ENCODE measurements at regions not wholly inside any gene's neighbourhood (a gene's known extent, or its start where the extent isn't known, plus 50 kb on each side); places are given as distances from the start of the nearest gene placed in this dataset.
A peak's percentile ranks its signal among the peaks of the same experiment; 100 is the strongest.
"Not testable (repeated sequence)": the region's sequence is repeated elsewhere in the genome, so short reads cannot be mapped to it uniquely, and the experiment has no call there.

DNA sequence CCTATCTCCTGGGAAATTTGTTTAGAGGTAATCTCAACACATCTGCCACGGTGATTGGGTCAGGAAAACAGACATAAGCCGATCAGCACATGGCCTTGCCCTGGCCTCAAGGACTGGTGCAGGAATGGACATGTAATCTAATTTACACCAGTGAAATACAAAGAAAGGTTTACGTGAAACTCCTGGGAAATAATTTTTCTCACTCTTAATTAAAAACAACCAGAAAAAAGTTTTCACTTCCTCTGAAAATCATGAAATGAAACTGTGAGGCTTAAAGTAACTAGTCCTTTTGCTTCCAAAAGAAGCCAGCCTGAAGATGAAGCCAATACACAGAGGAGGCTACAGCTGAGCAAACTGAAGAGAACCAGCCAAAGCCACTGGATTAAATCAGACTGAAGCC lies 154.1 kb upstream of the FAM241A start:
- DNase-seq, result no peak

DNA sequence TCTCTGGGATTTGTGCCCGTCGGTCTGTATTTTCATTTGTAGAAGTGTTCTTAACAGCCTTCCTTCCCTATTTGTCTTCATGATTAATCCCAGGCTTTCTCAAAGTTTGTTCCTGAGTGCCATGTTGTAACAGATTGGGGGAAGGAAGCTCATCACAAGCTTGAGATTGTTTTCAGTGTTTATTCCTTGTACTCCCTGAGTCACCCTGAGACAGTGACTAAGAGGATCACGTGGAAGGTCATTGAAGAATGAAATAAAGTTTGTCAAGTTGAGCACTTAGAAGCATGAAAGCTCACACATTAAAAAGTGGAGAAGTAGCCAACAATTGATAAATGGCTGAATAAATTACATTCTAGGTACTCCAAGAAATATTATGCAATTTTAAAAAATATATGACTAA lies 153.5 kb upstream of the FAM241A start:
- no peak for DNase-seq

DNA sequence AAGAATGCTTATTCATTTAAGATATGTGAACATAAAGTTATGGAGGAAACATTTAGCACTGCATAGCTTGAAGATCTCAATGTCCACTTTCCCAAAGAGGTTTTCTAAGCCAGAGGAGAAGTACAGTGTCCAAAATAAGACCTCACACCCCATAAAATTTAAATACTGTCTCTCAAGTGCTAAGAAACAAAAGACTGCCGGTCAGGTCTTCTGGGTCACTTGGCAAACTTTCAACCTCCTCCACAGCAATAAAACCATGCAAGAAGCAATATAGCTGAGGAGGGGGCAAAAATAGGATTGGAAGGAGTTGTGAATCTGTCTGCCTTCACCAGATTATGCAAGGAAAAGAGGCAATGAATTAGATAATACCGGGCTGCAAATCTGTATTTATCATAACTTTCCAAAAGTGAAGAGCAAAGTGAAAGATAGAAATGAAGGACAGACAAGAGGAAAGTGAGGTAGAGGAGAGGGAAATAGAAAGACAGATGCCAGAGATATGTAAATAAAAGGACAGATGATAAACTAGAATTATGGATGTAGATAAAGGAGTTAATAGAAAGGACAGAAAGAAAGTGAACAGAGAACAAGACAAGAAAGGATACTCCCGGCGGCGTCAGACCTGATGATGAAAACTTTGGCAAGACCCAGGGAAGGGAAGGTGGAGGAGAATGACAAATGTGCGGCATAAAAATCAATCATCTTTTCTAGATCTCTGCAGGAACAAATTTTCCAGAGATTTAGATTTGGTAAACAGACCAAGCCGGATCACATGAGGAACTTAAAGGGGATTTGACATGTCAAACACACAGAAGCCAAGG lies 152.7 kb upstream of the FAM241A start:
- DNase-seq, result no peak

DNA sequence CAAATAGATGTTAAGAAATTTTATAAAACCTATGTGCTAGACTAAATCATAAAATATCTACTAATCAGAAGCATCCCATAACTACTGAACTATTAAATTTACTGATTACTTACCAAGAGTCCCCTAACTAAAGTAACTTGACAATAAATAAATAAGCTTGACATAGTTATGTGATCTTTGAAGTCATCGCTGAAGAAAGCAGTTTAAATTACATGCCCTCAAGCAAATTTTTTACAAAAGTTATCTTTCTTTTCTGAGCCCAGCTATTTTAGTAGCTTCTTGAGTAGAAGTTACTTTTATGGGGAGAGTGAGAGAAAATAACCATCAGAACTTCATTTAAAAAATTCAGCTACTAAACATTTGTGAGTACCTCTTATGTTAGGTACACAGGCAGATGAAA lies 150.9 kb upstream of the FAM241A start:
- DNase-seq, result no peak

DNA sequence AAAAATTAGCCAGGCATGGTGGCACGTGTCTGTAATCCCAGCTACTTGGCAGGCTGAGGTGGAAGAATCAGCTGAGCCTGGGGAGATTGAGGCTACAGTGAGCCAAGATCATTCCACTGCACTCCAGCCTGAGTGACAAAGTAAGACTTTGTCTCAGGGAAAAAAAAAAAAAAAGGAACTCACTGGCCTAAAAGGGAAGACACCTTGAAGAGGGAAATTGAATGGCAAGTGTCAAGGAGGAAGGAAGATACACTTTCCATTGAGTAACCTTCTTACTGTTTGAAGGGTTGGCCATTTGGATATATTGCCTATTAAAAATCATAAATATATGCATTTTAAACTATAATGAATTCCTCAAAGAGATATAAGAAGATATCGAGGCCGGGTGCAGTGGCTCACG lies 147.5 kb upstream of the FAM241A start:
- DNase-seq, result no peak

DNA sequence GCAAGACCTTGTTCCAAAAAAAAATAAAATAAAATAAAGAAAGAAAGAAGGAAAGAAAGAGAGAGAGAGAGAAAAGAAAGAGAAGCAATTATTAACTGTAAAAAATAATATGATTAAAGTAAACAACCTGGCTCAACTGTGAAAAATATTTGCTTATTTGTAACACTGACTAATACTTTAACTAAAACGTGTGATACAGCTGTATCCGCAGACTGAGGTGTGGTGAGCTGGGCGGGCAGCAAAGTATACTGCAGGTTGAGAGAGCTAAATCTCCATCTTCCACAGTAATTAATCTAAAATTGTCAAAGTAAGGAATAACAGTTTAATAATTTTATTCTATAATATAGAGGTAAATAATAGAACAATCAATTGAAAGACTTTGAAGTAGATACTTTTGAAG lies 145.5 kb upstream of the FAM241A start:
- no peak for DNase-seq

DNA sequence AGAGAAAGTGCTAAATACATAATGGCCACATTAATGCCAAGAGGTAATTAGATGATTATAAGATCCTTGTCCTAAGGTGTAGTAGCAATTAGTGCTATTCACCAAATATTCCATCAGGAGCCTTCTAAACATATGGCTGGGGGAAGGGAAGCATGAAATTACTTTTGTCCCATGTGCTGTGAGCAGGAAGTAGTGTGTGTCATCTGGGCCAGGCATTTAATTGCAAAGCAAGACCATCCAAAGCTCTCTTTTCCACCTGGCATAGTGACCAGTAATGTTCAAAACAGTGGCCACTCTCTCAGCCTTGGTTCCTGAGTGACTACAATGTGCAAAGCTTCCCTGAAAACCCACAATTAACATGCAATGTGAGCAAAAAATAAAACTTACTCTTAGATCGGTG lies 144.2 kb upstream of the FAM241A start:
- DNase-seq, result no peak

DNA sequence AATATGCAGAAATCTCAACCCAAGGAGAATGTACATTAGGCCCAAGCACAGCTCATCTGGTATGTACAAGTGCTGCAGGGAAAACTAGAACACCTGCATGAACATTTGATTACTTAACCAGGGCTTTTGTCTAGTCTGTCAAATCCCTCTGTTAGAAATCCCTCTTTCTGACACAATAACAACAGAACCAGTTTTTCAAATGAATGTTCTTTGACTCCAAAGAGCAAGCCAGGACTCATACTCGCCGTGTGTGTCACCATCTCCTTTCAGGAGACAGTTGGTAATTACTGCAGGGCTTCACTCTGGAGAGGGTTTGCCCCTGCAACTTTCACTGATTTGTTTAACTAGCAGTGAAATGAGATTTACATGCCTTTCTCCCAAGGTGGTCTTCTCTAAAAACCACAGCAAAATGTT lies 143.0 kb upstream of the FAM241A start:
- DNase-seq, result no peak

DNA sequence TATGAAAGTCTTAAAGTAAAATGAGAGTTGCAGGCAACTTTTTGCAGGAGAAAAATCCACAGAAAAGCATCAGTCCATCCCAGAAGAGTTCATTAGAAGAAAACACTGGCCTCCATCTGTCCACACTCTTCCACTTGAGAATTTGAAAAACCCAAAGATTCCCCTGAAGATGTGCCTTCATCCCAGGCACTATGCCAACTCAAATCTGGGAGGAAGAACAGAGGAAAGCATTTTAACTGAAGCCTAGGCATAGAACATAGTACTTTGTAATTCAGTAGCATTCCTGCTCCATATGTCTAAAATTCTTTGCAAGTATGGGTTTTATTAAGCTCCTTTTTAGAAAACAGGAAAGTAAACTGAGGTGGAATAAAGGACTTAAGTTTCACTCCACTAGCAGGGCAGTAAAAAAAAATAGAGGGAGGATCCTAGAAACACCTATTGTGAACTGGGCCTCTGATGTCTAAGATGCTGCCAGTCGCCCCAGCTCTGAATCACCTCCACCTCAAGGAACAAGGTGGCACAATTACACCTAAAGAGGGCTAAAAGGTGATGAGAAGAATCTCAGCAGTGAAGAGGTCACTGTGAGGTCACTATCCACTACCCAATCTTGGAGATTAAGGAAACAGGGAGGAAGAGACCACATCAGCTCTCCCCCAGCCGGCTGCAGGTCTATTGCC lies 141.9 kb upstream of the FAM241A start:
- no peak for DNase-seq

DNA sequence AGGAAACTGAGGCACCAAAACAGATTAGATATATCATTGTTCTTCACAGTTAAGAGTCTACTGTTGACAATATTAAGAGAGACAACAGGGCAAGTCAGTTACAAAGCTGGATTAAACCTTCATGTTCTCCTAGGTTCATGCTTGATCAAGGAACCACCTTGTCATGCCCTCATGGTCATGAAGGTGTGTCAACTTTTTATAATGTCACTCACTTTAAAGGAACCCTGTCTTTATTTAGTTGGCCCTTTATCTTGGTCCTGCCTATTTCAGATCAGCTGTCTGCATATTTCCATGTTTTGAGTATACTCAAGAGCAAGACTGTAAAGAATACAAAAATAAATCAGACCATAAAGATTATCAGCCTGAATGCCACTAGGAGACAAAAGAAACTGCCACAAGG lies 140.2 kb upstream of the FAM241A start:
- no peak for DNase-seq

DNA sequence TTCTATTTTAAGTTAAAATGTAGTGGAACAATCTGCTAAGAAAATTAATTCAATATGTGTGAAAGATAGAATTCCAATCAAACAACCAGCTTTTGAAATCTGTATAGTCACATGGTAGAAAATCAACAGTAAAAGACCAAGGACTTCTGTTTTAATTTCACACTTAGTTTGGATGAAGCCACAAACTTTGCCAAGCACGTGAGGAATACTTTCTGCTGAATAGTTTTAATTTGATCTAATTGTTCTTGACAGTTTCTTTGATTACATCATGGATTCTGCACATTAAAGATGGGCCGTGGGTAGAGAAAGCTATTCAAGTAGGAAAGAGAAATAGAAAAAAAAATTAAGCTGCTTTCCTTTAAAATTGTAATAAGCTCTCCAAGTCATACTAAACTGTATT lies 137.9 kb upstream of the FAM241A start:
- no peak for DNase-seq

DNA sequence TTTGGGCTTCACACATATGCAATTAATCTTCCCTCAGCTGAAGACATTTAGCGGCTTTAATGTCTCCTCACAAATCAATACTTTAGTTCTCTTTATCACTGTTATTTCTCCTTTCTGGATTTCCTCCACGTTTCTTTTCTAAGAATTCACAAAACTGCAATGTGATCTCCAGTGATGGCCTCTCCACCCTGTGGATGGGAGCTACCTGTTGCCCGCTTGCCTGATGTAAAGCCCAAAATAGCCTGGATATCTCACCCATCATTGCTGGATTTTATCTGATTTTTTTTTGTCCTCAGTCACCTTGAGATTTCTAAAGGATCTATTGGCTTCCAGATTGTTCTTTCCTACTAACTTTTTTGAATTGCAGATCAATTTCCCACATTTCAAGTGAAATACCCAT lies 129.3 kb upstream of the FAM241A start:
- DNase-seq, result no peak

DNA sequence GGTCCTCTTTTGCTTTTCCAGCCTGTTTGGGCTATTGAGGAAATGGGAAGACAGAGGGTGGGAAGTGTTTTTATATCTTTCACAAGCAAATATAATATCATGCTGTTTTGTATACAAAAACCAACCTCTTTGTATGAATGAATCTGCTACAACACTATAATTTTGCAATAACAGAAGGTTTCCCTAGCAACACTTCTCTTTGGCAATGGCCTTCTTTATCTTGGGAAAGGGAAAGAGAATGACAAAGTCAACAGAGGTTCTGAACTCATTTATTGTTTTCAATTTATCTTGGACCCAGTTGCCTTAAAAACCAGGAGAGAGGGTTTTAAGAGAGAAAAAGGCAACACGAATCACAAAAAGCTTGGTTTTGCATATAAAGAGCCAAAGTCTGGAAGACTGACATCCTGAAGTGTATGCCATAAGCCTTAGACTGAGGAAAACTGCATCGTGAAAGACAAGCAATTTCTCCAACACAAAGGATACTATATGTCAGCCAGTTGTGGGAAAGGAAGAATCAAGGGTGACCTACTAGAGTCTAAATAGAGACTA lies 121.8 kb upstream of the FAM241A start:
- no peak for DNase-seq

DNA sequence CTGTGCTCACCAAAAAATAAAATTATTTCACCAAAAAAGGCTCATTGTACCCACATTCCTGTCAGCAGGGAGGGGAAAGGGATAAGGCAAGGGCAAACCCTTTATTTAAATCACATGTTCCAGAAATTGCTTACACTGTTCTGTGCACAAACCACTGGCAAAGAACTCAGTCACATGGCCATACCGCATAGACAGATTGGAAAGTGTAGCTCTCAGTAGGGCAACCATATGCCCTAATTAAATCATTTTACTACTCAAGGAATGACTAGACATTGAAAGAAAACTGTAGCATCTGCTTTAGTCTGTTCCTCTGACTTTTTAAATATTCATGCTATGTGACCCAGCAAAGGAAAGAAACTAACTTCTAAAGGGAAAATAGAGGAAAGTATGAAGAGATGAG lies 119.2 kb upstream of the FAM241A start:
- no peak for DNase-seq

DNA sequence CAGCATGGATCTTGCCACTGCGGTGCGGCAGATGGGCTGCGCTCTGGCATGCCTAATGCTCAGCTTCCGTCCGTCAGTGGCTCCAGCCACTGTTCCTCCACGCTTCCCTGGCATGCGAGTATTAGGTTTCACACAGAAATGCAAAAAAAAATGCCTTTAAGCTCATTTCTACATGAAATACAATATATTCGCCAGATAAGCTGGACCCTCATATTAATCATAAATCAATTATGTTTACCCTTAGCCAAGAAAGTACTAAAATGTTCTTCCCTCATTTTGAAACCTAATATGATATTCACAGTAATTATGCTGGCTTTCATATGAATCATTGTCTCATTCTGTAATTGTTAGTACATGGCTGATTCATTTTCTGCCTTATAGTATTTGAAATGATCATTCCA lies 115.5 kb upstream of the FAM241A start:
- DNase-seq, result no peak

DNA sequence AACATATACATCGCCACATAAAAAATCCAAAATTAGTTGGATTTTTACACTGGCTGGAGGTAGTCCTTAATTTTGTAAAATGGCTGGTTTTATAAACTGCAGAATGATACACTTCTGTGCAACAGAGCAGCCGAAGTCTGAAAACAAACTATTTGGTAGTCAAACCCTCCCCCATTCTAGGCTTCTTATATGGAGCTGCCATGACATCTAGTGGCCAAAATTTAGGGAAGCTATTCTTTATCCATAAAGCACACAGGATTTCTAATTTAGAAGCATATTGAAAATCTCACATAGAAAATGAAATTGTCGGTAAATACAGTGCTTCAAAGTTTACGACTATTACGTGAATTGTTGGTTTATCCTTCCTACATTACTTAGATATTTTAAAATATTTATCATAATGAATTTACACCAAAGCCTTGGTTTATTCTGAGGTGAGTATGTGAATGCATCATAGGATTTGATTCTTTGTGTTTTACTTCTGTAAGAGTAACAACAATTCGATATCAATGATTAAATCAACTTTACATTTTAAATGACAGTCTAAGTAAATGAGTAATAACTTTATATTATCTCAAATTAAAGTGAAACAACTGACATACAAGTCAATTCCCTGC lies 113.4 kb upstream of the FAM241A start:
- peak; percentile 10 for DNase-seq

DNA sequence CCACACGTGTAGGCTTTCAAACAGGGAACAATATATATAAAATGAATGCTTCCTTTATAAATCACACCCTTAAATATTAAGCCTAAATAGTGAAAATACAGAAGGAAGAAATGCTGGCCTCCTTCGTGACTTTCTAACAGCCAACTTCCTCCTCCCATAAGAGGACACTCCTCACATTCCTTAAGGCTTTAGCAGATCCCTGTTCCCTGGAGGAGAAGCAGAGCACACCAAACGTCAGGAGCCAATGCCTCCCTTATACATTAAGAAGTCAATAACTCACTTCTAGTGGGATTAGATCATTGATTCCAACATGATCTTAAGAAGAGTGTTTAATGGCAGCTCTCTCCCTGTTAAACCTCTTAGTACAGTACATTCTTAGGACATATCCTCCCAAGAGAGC lies 108.4 kb upstream of the FAM241A start:
- DNase-seq, result no peak

DNA sequence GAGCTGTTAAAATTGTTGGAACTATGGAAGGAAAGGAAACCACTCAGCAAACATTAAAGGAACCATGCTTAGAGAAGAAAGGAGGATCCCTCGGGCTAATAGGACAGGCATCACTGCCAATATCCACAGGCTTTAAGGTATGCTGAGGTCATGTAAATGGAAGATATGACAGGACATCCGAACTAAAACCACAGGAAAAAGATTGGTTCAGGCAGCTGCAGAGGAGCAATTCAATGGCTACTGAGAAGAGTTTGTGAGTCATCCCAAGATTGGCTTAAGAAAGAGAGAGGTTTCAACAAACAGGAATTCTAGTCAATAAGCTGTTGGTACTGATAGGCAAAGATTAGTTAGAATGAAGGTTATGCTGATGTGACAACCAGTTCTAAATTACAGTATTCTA lies 106.4 kb upstream of the FAM241A start:
- DNase-seq, result no peak

DNA sequence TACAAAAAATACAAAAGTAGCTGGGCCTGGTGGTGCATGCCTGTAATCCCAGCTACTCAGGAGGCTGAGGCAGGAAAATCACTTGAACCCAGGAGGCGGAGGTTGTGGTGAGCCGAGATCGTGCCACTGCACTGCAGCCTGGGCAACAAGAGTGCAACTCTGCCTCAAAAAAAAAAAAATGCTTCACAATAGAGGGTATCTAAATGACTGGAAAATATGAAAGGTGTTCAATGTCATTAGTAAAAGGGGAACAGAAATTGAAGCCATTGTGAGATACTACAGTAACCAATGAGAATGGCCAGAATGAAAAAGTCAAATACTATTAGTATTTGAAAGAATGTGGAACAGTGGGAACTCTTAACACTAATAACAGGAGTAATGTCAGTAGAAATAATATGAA lies 96.1 kb upstream of the FAM241A start:
- not testable (repeated sequence) for DNase-seq

DNA sequence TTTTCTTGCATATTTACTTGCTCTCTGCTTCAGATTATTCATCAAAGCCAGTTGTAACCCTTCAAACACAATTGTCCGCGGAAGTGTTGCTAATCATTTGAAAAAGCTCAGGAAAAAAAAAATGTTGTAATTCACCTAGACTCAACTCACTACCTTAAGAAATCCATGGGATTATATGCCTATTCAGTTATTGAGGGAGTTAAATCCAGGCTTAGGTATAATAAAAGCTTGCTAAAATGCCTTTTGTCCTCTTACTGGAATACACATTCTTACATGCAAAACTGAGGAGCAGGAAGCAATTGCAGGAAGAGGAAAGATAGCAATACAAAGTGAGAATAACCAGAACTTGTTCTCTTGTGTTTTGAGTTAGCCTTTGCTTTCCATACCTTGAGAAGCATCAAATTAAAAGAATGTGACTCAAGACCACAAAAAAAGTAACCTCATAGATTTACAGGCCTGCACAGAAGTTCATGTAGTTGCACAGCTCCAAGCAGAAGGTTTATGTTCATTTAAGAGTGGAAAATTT lies 91.4 kb upstream of the FAM241A start:
- no peak for DNase-seq

DNA sequence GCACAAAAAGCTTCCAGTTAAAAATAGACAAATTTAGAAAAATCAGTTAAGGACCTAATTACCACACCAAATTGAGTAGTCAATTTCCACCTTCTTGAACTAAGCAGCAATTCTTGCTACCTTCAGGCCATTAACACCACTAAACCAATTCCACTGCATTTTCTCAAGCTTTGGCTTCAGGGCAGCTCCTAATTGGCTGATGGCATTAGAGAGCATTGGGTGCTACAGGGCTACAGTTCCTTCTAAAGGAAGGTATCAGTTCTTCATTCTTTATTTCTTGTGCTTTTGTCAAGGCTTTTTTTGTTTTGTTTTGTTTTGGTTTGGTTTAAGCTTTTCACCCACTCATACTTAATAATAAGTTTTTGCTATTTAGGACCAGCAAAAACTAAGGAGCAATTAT lies 90.2 kb upstream of the FAM241A start:
- no peak for DNase-seq

DNA sequence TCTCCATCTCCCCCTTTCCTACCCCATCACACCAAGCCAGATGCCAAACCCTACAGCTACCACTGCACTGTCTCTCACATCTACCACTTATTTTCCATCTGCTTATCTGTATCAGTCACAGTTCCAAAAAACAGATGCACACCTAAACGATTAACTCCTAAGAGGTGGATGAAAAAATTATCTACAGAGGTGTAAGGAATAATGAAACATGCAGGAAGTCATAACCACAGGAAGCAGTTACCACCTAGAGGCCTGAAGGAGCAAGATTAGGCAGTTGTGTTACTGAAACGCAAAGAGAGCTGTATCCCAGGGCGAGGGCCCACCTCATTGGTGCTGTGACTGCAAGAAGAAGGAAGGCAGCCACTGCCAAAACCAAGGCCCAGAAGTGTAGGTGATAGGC lies 87.8 kb upstream of the FAM241A start:
- no peak for DNase-seq

DNA sequence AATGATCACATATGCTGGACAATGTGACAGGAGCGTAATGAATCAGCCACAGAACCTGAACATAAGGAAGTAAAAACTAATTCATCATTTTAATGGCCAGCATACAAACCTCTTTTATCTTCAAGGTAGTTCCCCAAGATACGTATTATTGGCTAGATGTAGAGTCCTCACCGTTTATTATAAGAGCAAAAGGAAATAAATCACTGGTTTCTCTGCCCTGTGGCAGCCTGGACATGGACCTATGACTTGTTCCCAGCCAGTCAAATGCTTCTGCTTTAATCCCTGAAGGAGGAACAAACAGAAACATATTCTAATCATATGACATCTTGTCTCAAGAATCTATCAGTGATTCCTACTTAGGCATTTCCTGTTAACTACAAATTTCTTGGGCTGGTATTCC lies 86.8 kb upstream of the FAM241A start:
- DNase-seq, result no peak

DNA sequence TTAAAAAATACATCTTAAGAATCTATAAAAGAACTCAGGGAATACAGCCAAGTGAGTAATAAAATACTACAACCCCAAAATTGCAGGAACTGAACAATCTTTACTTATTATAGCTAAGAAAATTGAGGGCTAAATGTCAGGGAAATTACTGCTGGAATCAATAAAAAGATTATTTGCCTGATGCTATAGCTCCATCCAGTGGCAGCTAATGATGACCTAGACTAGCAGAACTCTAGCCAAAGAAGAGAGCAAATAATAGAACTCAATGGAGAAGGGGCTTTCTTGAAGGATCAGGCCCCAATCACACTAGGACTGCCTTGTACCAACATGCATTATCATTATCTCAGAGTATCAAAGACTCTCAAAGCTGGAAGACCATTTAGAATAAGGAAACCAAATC lies 85.0 kb upstream of the FAM241A start:
- peak; percentile 11 for DNase-seq

All from NCI-H1694 treated with DMSO at 0.1 percent for 48 hours (cell line).